ENCODE measurements at regions not wholly inside any gene's neighbourhood (a gene's known extent, or its start where the extent isn't known, plus 50 kb on each side); places are given as distances from the start of the nearest gene placed in this dataset.

DNA sequence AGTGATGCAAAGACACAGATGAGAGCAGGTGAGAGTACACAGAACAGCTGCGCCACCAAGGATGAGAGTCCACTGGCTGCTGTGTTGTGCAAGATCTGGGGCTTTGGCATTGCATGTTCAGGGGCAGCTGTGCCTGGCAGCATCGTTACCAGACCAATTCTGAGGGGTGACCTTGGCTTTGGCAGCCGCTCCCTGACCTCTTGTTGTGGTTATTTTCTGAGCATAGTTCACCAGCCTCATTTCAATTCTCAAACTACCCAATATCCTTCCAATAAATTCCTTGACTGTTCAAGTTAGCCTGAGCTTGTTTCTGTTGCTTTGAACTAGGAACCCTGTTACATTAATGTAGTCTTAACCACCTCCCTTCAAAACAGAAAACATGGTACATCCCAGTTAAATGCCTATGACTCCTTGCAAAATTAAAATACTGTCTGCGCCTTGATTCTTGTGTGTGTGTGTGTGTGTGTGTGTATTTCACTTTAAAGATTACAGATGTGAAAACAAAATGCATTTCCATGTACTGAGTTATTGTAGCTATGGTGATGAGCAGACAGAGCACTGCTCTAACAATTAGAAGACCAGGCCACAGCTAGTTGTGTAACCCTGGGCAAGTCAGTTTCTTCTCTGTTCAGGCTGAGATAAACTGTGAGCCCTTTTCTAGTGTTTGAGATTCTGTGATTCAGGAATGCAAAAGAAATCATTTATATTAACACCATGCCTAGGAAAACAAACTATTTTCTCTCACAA is 106.3 kb upstream of the GUCA2B start:
- no peak for TF ChIP-seq ZNF274 (IDR thresholded peaks at IDR 0.05; ENCODE audit: low read depth, low read length)
- no peak for TF ChIP-seq YY1 (IDR thresholded peaks at IDR 0.05; ENCODE audit: insufficient read depth, insufficient read length)

Measured in NT2/D1 (cell line).